SK-N-SH (cell line): ENCODE measurements at regions not wholly inside any gene's neighbourhood (a gene's known extent, or its start where the extent isn't known, plus 50 kb on each side); places are given as distances from the start of the nearest gene placed in this dataset.

ENCODE experiments used
- CTCF ChIA-PET: fragments of 300-600, 350-600 bp; formaldehyde crosslinking; extraction: SDS; loops from one replicate; lab custom pipeline; 2021; lab: Yijun Ruan, JAX
- POLR2A ChIA-PET: fragments of 350-600 bp; sonication (Branson Sonifier 250); formaldehyde crosslinking; extraction: SDS; loops from one replicate; lab custom pipeline; 2020; ENCODE audit warnings: antibody characterized with exemption, inconsistent platforms; lab: Yijun Ruan, JAX
- DNase-seq: peaks from one replicate; pipeline ENCODE4 v3.0.0; 2012
- H2AFZ ChIP-seq: fragments of 200-600 bp; sonication (generic); 2 replicates; pipeline ENCODE4 v1.8.1; 2016; ENCODE audit warnings: antibody characterized with exemption, mild to moderate bottlenecking, low read depth
- H3F3A ChIP-seq: fragments of 200-600 bp; sonication (generic); replicated peaks from 2 replicates; pipeline ENCODE3; 2016; ENCODE audit warnings: antibody characterized with exemption, mild to moderate bottlenecking; ENCODE audit not compliant: insufficient read depth
- H3K27ac ChIP-seq, 2 experiments: fragments of 200-500 bp in 1 of 2; fragments of 200-600 bp in 1 of 2; sonication (Bioruptor generic) in 1 of 2; sonication (generic), shearing (Covaris generic) in 1 of 2; 2 replicates each; pipeline versions ENCODE4 v1.5.1 to v1.6.1; 2014 to 2016; ENCODE audit warnings: low read depth in 2 of 2, inconsistent platforms in 1 of 2, low read length in 1 of 2, mild to moderate bottlenecking in 1 of 2, mixed read lengths in 1 of 2
- H3K27me3 ChIP-seq: fragments of 200-600 bp; sonication (generic), shearing (Covaris generic); 2 replicates; pipeline ENCODE4 v1.6.1; 2016; ENCODE audit warnings: mixed run types; ENCODE audit not compliant: insufficient read depth
- H3K36me3 ChIP-seq, 2 experiments: fragments of 200-500 bp in 1 of 2; fragments of 200-600 bp in 1 of 2; sonication (Bioruptor generic) in 1 of 2; sonication (generic) in 1 of 2; replicated peaks in 1 of 2; 2 replicates each; pipeline versions ENCODE3 to v1.5.1; 2014 to 2016; ENCODE audit warnings: low read length in 1 of 2, mild to moderate bottlenecking in 1 of 2; ENCODE audit not compliant: insufficient read depth in 2 of 2, control insufficient read depth in 1 of 2
- H3K4me1 ChIP-seq, 2 experiments: fragments of 200-500 bp in 1 of 2; fragments of 200-600 bp in 1 of 2; sonication (Bioruptor generic) in 1 of 2; sonication (generic), shearing (Covaris generic) in 1 of 2; 2 replicates each; pipeline versions ENCODE4 v1.5.1 to v1.6.1; 2014 to 2016; ENCODE audit warnings: low read depth in 1 of 2, low read length in 1 of 2, mixed run types in 1 of 2; ENCODE audit not compliant: insufficient read depth in 2 of 2, control insufficient read depth in 1 of 2
- H3K4me2 ChIP-seq: fragments of 200-600 bp; sonication (generic), shearing (Covaris generic); 2 replicates; pipeline ENCODE4 v1.6.1; 2017; ENCODE audit warnings: mixed run types
- H3K4me3 ChIP-seq, 2 experiments: fragments of 200-500 bp in 1 of 2; fragments of 200-600 bp in 1 of 2; sonication (Bioruptor generic) in 1 of 2; sonication (generic), shearing (Covaris generic) in 1 of 2; 2 replicates each; pipeline versions ENCODE4 v1.5.1 to v1.8.1; 2014 to 2016; ENCODE audit warnings: low read depth in 2 of 2, inconsistent platforms in 1 of 2, low read length in 1 of 2, mild to moderate bottlenecking in 1 of 2, mixed read lengths in 1 of 2, moderate library complexity in 1 of 2
- H3K79me2 ChIP-seq: fragments of 200-600 bp; sonication (generic); 2 replicates; pipeline ENCODE4 v1.8.1; 2017; ENCODE audit warnings: mild to moderate bottlenecking; ENCODE audit not compliant: insufficient read depth
- H3K9ac ChIP-seq: fragments of 200-600 bp; sonication (generic); 2 replicates; pipeline ENCODE4 v1.6.1; 2017; ENCODE audit warnings: mixed run types
- H3K9me2 ChIP-seq: fragments of 200-600 bp; sonication (generic); 2 replicates; pipeline ENCODE4 v1.6.1; 2017; ENCODE audit warnings: mixed run types
- H3K9me3 ChIP-seq: fragments of 200-600 bp; sonication (generic); 2 replicates; pipeline ENCODE4 v1.6.1; 2017; ENCODE audit warnings: mixed run types, mild to moderate bottlenecking, moderate library complexity
- H4K20me1 ChIP-seq: fragments of 200-600 bp; sonication (generic); 2 replicates; pipeline ENCODE4 v1.6.1; 2017; ENCODE audit warnings: mild to moderate bottlenecking, mixed run types; ENCODE audit not compliant: insufficient read depth
- CHD2 ChIP-seq: fragments of 150-350 bp; IDR thresholded peaks from 2 replicates; pipeline ENCODE4 v1.6.1; 2018; ENCODE audit warnings: low read length; ENCODE audit not compliant: partially characterized antibody
- ELF1 ChIP-seq: IDR thresholded peaks from 2 replicates; pipeline ENCODE4 v1.4.0; 2012
- EP300 ChIP-seq, 2 experiments: IDR thresholded peaks; 2 replicates each; pipeline versions ENCODE4 v1.4.0 to v1.6.1; 2012; ENCODE audit warnings: borderline replicate concordance in 1 of 2, low read depth in 1 of 2, low read length in 1 of 2
- FOXM1 ChIP-seq: IDR thresholded peaks from 2 replicates; pipeline ENCODE4 v1.4.0; 2012; ENCODE audit warnings: low read depth, mild to moderate bottlenecking
- GABPA ChIP-seq: IDR thresholded peaks from 2 replicates; pipeline ENCODE4 v1.4.0; 2012; ENCODE audit warnings: low read depth, mild to moderate bottlenecking
- IRF3 ChIP-seq: fragments of 150-350 bp; IDR thresholded peaks from 2 replicates; pipeline ENCODE4 v1.6.1; 2016; ENCODE audit warnings: mild to moderate bottlenecking, low read depth, low read length
- JUND ChIP-seq: IDR thresholded peaks from 2 replicates; pipeline ENCODE4 v1.4.0; 2012
- MAX ChIP-seq: IDR thresholded peaks from 2 replicates; pipeline ENCODE4 v1.4.0; 2012; ENCODE audit warnings: low read depth
- MEF2A ChIP-seq: IDR thresholded peaks from 2 replicates; pipeline ENCODE4 v1.4.0; 2012; ENCODE audit warnings: low read depth, borderline replicate concordance
- NFIC ChIP-seq: IDR thresholded peaks from 2 replicates; pipeline ENCODE4 v1.4.0; 2012; ENCODE audit warnings: borderline replicate concordance
- RXRA ChIP-seq: IDR thresholded peaks from 2 replicates; pipeline ENCODE4 v1.4.0; 2012; ENCODE audit warnings: low read depth, mild to moderate bottlenecking, borderline replicate concordance
- SIN3A ChIP-seq: IDR thresholded peaks from 2 replicates; pipeline ENCODE4 v1.6.1; 2012; ENCODE audit warnings: low read depth, mild to moderate bottlenecking, low read length, moderate library complexity, borderline replicate concordance
- SMC3 ChIP-seq: IDR thresholded peaks from 2 replicates; pipeline ENCODE4 v1.6.1; 2012; ENCODE audit warnings: low read depth, low read length, improper control_type of control experiment
- TAF1 ChIP-seq: IDR thresholded peaks from 2 replicates; pipeline ENCODE4 v1.6.1; 2012; ENCODE audit warnings: low read depth, mild to moderate bottlenecking, low read length, moderate library complexity, borderline replicate concordance
- WGBS: methylation state at CpG from one replicate; pipeline ENCODE4 v1.1.6; 2017; ENCODE audit warnings: low lambda C conversion rate; 5-methylcytosine and 5-hydroxymethylcytosine counted together
- TF ChIP-seq, protein P1 (sequence below): IDR thresholded peaks from 2 replicates; pipeline ENCODE4 v1.6.1; 2012; ENCODE audit warnings: mild to moderate bottlenecking, low read depth, low read length, moderate library complexity

GRCh38 chr1:177656598-177656997 is 313.3 kb downstream of the SEC16B start:
- Histone ChIP-seq H3K27me3 (no peaks in the 10 kb centered on the region), H3K4me2 (no peak overlapping the region), H3K4me3 (no peak overlapping the region), H3F3A (no peaks in the 10 kb centered on the region), H2AFZ (no peak overlapping the region), H3K9ac (no peak overlapping the region), H4K20me1 (no peaks in the 10 kb centered on the region), H3K27ac (no peak overlapping the region), H3K4me1 (peaks cover 0 to 4% of the 10 kb centered on the region in 2 experiments; a peak in 1 of 4 replicates), H3K36me3 (no peaks in the 10 kb centered on the region), H3K9me2 (no peaks in the 10 kb centered on the region), H3K79me2 (no peaks in the 10 kb centered on the region), H3K9me3 (no peaks in the 10 kb centered on the region)
- CTCF ChIA-PET, result interaction anchor here (2.1 kb wide), 1 partner anchor 11 kb away, joined by 6 read pairs; no protein-coding TSS in a partner anchor
- POLR2A ChIA-PET, result no interaction called here
- WGBS, result 14% methylated on average over 3 of the region's 3 CpGs
- no peak for DNase-seq
- no peak for TF ChIP-seq MAX
- TF ChIP-seq JUND, result no peak
- no peak for TF ChIP-seq EP300 (IDR thresholded peaks at IDR 0.05; ENCODE audit: borderline replicate concordance in 1 of 2, low read depth in 1 of 2, low read length in 1 of 2)
- no peak for TF ChIP-seq SIN3A

- no peaks in the 10 kb centered on the region for H3K79me2 ChIP-seq
- H3K36me3 ChIP-seq, result no peaks in the 10 kb centered on the region
- DNase-seq, result no peak
- no peaks in the 10 kb centered on the region for H3K9me2 ChIP-seq
- no peak overlapping the region for H2AFZ ChIP-seq
- WGBS, result 31% methylated on average over 3 of the region's 3 CpGs
- no peak overlapping the region for H3K27ac ChIP-seq
- H3K9me3 ChIP-seq, result no peaks in the 10 kb centered on the region
- H4K20me1 ChIP-seq, result no peaks in the 10 kb centered on the region
- H3K4me2 ChIP-seq, result no peak overlapping the region
- ChIA-PET CTCF (no interaction called here), POLR2A (no interaction called here)
- H3F3A ChIP-seq, result no peaks in the 10 kb centered on the region
- H3K9ac ChIP-seq, result no peak overlapping the region
- peaks cover 0 to 8% of the 10 kb centered on the region in 2 experiments; a peak in 1 of 4 replicates for H3K4me1 ChIP-seq
- H3K27me3 ChIP-seq, result no peaks in the 10 kb centered on the region
- TF ChIP-seq NFIC (no peak), GABPA (no peak), MEF2A (no peak), IRF3 (no peak), SMC3 (no peak)
- TF ChIP-seq, all 33 proteins: peak for 0
- no peak overlapping the region for H3K4me3 ChIP-seq
Measured at GRCh38 chr1:177650947-177651346, 318.9 kb downstream of the SEC16B start.

- CTCF ChIA-PET, result interaction anchor here (0.6 kb wide), 1 partner anchor 788 kb away, joined by 3 read pairs; no protein-coding TSS in a partner anchor
- 14% methylated on average over 6 of the region's 6 CpGs for WGBS
- H3K9me2 ChIP-seq, result no peaks in the 10 kb centered on the region
Measured at GRCh38 chr1:177648731-177649265, 321.1 kb downstream of the SEC16B start.

More at GRCh38 chr1:177648731-177649265, 321.1 kb downstream of the SEC16B start:
- no peak for DNase-seq
- Histone ChIP-seq H2AFZ (no peak overlapping the region), H3K27ac (no peak overlapping the region), H4K20me1 (no peaks in the 10 kb centered on the region), H3K9me3 (no peaks in the 10 kb centered on the region), H3F3A (no peaks in the 10 kb centered on the region), H3K9ac (no peak overlapping the region), H3K4me3 (no peak overlapping the region), H3K36me3 (no peaks in the 10 kb centered on the region), H3K4me2 (no peak overlapping the region), H3K4me1 (peaks cover 0 to 8% of the 10 kb centered on the region in 2 experiments; a peak in 1 of 4 replicates), H3K79me2 (no peaks in the 10 kb centered on the region), H3K27me3 (no peaks in the 10 kb centered on the region)
- POLR2A ChIA-PET, result no interaction called here
- TF ChIP-seq RXRA (no peak), ELF1 (no peak), FOXM1 (no peak), TAF1 (no peak), CHD2 (no peak), SIN3A (no peak), EP300 (IDR thresholded peaks at IDR 0.05; ENCODE audit: borderline replicate concordance in 1 of 2, low read depth in 1 of 2, low read length in 1 of 2) (no peak)
- TF ChIP-seq, protein P1, sequence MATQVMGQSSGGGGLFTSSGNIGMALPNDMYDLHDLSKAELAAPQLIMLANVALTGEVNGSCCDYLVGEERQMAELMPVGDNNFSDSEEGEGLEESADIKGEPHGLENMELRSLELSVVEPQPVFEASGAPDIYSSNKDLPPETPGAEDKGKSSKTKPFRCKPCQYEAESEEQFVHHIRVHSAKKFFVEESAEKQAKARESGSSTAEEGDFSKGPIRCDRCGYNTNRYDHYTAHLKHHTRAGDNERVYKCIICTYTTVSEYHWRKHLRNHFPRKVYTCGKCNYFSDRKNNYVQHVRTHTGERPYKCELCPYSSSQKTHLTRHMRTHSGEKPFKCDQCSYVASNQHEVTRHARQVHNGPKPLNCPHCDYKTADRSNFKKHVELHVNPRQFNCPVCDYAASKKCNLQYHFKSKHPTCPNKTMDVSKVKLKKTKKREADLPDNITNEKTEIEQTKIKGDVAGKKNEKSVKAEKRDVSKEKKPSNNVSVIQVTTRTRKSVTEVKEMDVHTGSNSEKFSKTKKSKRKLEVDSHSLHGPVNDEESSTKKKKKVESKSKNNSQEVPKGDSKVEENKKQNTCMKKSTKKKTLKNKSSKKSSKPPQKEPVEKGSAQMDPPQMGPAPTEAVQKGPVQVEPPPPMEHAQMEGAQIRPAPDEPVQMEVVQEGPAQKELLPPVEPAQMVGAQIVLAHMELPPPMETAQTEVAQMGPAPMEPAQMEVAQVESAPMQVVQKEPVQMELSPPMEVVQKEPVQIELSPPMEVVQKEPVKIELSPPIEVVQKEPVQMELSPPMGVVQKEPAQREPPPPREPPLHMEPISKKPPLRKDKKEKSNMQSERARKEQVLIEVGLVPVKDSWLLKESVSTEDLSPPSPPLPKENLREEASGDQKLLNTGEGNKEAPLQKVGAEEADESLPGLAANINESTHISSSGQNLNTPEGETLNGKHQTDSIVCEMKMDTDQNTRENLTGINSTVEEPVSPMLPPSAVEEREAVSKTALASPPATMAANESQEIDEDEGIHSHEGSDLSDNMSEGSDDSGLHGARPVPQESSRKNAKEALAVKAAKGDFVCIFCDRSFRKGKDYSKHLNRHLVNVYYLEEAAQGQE, result no peak
